Urinary bladder (tissue), 3 donors: ENCODE measurements at regions not wholly inside any gene's neighbourhood (a gene's known extent, or its start where the extent isn't known, plus 50 kb on each side); places are given as distances from the start of the nearest gene placed in this dataset.

Experiments used
- DNase-seq: peaks from one replicate; pipeline ENCODE4 v3.0.0-alpha.2; 2015; ENCODE audit errors: extremely low spot score
- H3K27ac ChIP-seq: one replicate; pipeline ENCODE4 v1.5.1; 2013; ENCODE audit warnings: low read depth, mild to moderate bottlenecking, moderate library complexity
- H3K36me3 ChIP-seq: one replicate; pipeline ENCODE4 v1.6.1; 2013; ENCODE audit warnings: mild to moderate bottlenecking, moderate library complexity; ENCODE audit not compliant: insufficient read depth
- H3K4me1 ChIP-seq: one replicate; pipeline ENCODE4 v1.6.1; 2013; ENCODE audit warnings: mild to moderate bottlenecking, moderate library complexity; ENCODE audit not compliant: insufficient read depth
- H3K4me3 ChIP-seq: one replicate; pipeline ENCODE4 v1.5.1; 2013; ENCODE audit warnings: low read depth, low read length
- WGBS: extraction: QIAGEN DNeasy Blood & Tissue Kit; methylation state at CpG from one replicate; pipeline ENCODE4 v1.1.7; 2013; 5-methylcytosine and 5-hydroxymethylcytosine counted together
- donor health status: healthy with polysubstance abuse.
- donor health status: healthy.

- Histone ChIP-seq H3K4me3 (no peak overlapping the region), H3K27ac (no peak overlapping the region), H3K4me1 (no peaks in the 10 kb centered on the region), H3K36me3 (no peaks in the 10 kb centered on the region)
- no peak for DNase-seq
- WGBS, result 72% methylated on average over 13 of the region's 13 CpGs
Observed at GRCh38 chr10:133025558-133026090, 62.1 kb upstream of the ADGRA1 start.

GRCh38 chr10:133024704-133025557, 62.8 kb upstream of the ADGRA1 start:
- no peaks in the 10 kb centered on the region for H3K36me3 ChIP-seq
- 58% methylated on average over 34 of the region's 34 CpGs for WGBS
- H3K4me1 ChIP-seq, result no peaks in the 10 kb centered on the region
- no peak overlapping the region for H3K4me3 ChIP-seq
- DNase-seq, result no peak
- no peak overlapping the region for H3K27ac ChIP-seq

- WGBS, result 89% methylated on average over 31 of the region's 31 CpGs
- DNase-seq, result no peak
- H3K4me3 ChIP-seq, result no peak overlapping the region
Observed at GRCh38 chr10:133023216-133023843, 64.4 kb upstream of the ADGRA1 start.

GRCh38 chr10:133022776-133023100, 65.0 kb upstream of the ADGRA1 start:
- no peaks in the 10 kb centered on the region for H3K36me3 ChIP-seq
- 28% methylated on average over 10 of the region's 10 CpGs for WGBS
- no peak for DNase-seq
- no peak overlapping the region for H3K27ac ChIP-seq
- H3K4me3 ChIP-seq, result no peak overlapping the region
- no peaks in the 10 kb centered on the region for H3K4me1 ChIP-seq

More at GRCh38 chr10:133023216-133023843, 64.4 kb upstream of the ADGRA1 start:
- Histone ChIP-seq H3K4me1 (no peaks in the 10 kb centered on the region), H3K36me3 (no peaks in the 10 kb centered on the region), H3K27ac (no peak overlapping the region)

- WGBS, result 76% methylated on average over 50 of the region's 50 CpGs
- H3K4me1 ChIP-seq, result no peaks in the 10 kb centered on the region
- H3K4me3 ChIP-seq, result no peak overlapping the region
- no peak overlapping the region for H3K27ac ChIP-seq
- H3K36me3 ChIP-seq, result no peaks in the 10 kb centered on the region
- DNase-seq, result no peak
Observed at GRCh38 chr10:133021963-133022775, 65.6 kb upstream of the ADGRA1 start.

GRCh38 chr10:133021116-133021962, 66.4 kb upstream of the ADGRA1 start:
- Histone ChIP-seq H3K27ac (no peak overlapping the region), H3K36me3 (no peaks in the 10 kb centered on the region), H3K4me1 (no peaks in the 10 kb centered on the region), H3K4me3 (no peak overlapping the region)
- DNase-seq, result no peak
- 84% methylated on average over 52 of the region's 52 CpGs for WGBS

- H3K4me1 ChIP-seq, result no peaks in the 10 kb centered on the region
- no peak overlapping the region for H3K27ac ChIP-seq
- DNase-seq, result no peak
- 87% methylated on average over 29 of the region's 29 CpGs for WGBS
- H3K4me3 ChIP-seq, result no peak overlapping the region
- no peaks in the 10 kb centered on the region for H3K36me3 ChIP-seq
Observed at GRCh38 chr10:133020193-133020817, 67.4 kb upstream of the ADGRA1 start.

- WGBS, result 92% methylated on average over 14 of the region's 14 CpGs
- H3K4me1 ChIP-seq, result no peaks in the 10 kb centered on the region
Observed at GRCh38 chr10:133019651-133020050, 68.1 kb upstream of the ADGRA1 start.

GRCh38 chr10:133019191-133019590, 68.5 kb upstream of the ADGRA1 start:
- Histone ChIP-seq H3K27ac (no peak overlapping the region), H3K4me3 (no peak overlapping the region), H3K4me1 (no peaks in the 10 kb centered on the region), H3K36me3 (no peaks in the 10 kb centered on the region)
- 86% methylated on average over 17 of the region's 17 CpGs for WGBS
- DNase-seq, result no peak

More at GRCh38 chr10:133019651-133020050, 68.1 kb upstream of the ADGRA1 start:
- Histone ChIP-seq H3K4me3 (no peak overlapping the region), H3K36me3 (no peaks in the 10 kb centered on the region), H3K27ac (no peak overlapping the region)
- no peak for DNase-seq

- Histone ChIP-seq H3K4me3 (no peak overlapping the region), H3K4me1 (no peaks in the 10 kb centered on the region), H3K36me3 (no peaks in the 10 kb centered on the region), H3K27ac (no peak overlapping the region)
- DNase-seq, result no peak
- WGBS, result 81% methylated on average over 24 of the region's 24 CpGs
Observed at GRCh38 chr10:133018491-133018890, 69.2 kb upstream of the ADGRA1 start.

GRCh38 chr10:133017203-133017601, 70.5 kb upstream of the ADGRA1 start:
- Histone ChIP-seq H3K4me3 (no peak overlapping the region), H3K36me3 (no peaks in the 10 kb centered on the region), H3K27ac (no peak overlapping the region), H3K4me1 (no peaks in the 10 kb centered on the region)
- 90% methylated on average over 27 of the region's 27 CpGs for WGBS
- DNase-seq, result no peak

GRCh38 chr10:133016493-133017202, 71.1 kb upstream of the ADGRA1 start:
- DNase-seq, result no peak
- no peak overlapping the region for H3K4me3 ChIP-seq
- H3K4me1 ChIP-seq, result no peaks in the 10 kb centered on the region
- WGBS, result 93% methylated on average over 45 of the region's 45 CpGs
- no peak overlapping the region for H3K27ac ChIP-seq
- no peaks in the 10 kb centered on the region for H3K36me3 ChIP-seq
